H1 (cell line): ENCODE measurements at regions not wholly inside any gene's neighbourhood (a gene's known extent, or its start where the extent isn't known, plus 50 kb on each side); places are given as distances from the start of the nearest gene placed in this dataset.

Experiments
- CTCF ChIA-PET: fragments of 300-600 bp; sonication (Branson Sonifier 250); formaldehyde crosslinking; loops from one replicate; lab custom pipeline; 2021; ENCODE audit not compliant: partially characterized antibody; lab: Charles Lee
- POLR2A ChIA-PET: fragments of 300-600 bp; sonication (Branson Sonifier 250); formaldehyde crosslinking; loops from one replicate; lab custom pipeline; 2021; ENCODE audit warnings: inconsistent platforms; ENCODE audit not compliant: partially characterized antibody; lab: Charles Lee
- DNase-seq, 2 experiments: peaks; one replicate each; pipeline versions ENCODE4 v3.0.0 to v3.0.0-alpha.2; 2010 to 2022; ENCODE audit warnings: low spot score in 2 of 2, low read depth in 1 of 2, mixed read lengths in 1 of 2
- FAIRE-seq: peaks from 2 replicates; lab custom pipeline; 2011; peaks lifted over from hg19 to GRCh38; lab: Jason Lieb, UNC
- H2AFZ ChIP-seq: 2 replicates; pipeline ENCODE4 v1.8.1; 2012; ENCODE audit warnings: low read length, inconsistent platforms
- H2AK5ac ChIP-seq: 2 replicates; pipeline ENCODE4 v1.6.1; 2013; ENCODE audit warnings: low read depth, low read length
- H2BK120ac ChIP-seq: replicated peaks from 2 replicates; pipeline ENCODE3; 2013; ENCODE audit warnings: low read depth, low read length, inconsistent platforms
- H2BK12ac ChIP-seq: 2 replicates; pipeline ENCODE4 v1.6.1; 2013; ENCODE audit warnings: low read depth, low read length
- H2BK15ac ChIP-seq: 2 replicates; pipeline ENCODE4 v1.6.1; 2013; ENCODE audit warnings: low read length
- H2BK20ac ChIP-seq: 2 replicates; pipeline ENCODE4 v1.6.1; 2013; ENCODE audit warnings: low read length
- H2BK5ac ChIP-seq: 2 replicates; pipeline ENCODE4 v1.6.1; 2013; ENCODE audit warnings: low read depth, low read length
- H3K14ac ChIP-seq: 2 replicates; pipeline ENCODE4 v1.6.1; 2013; ENCODE audit warnings: inconsistent platforms; ENCODE audit not compliant: insufficient read length
- H3K18ac ChIP-seq: 2 replicates; pipeline ENCODE4 v1.6.1; 2013; ENCODE audit warnings: low read length; ENCODE audit errors: extremely low read depth
- H3K23ac ChIP-seq: 2 replicates; pipeline ENCODE4 v1.6.1; 2013; ENCODE audit warnings: inconsistent platforms; ENCODE audit not compliant: insufficient read length
- H3K23me2 ChIP-seq: 2 replicates; pipeline ENCODE4 v1.6.1; 2013; ENCODE audit warnings: low read depth, low read length
- H3K27ac ChIP-seq: 2 replicates; pipeline ENCODE4 v1.6.1; 2011; ENCODE audit warnings: low read depth, low read length, inconsistent platforms
- H3K27me3 ChIP-seq, 4 experiments: replicated peaks in 1 of 4; 1 replicate in 1 of 4; 2 replicates in 3 of 4; pipeline versions ENCODE4 v1.6.1 to v1.8.1; 2011 to 2013; ENCODE audit warnings: low read length in 3 of 4, mild to moderate bottlenecking in 3 of 4, inconsistent platforms in 2 of 4, mixed read lengths in 2 of 4, moderate library complexity in 1 of 4; ENCODE audit not compliant: control insufficient read depth in 3 of 4, insufficient read depth in 3 of 4; ENCODE audit errors: extremely low read depth in 1 of 4
- H3K36me3 ChIP-seq, 4 experiments: 2 replicates each; pipeline versions ENCODE4 v1.6.1 to v1.8.1; 2011 to 2013; ENCODE audit warnings: mild to moderate bottlenecking in 4 of 4, low read length in 3 of 4, moderate library complexity in 2 of 4, control low read depth in 1 of 4, inconsistent platforms in 1 of 4; ENCODE audit not compliant: insufficient read depth in 4 of 4, control insufficient read depth in 2 of 4
- H3K4ac ChIP-seq: replicated peaks from 2 replicates; pipeline ENCODE3; 2013; ENCODE audit warnings: low read length, low read depth, mixed read lengths, inconsistent platforms; ENCODE audit not compliant: insufficient read length
- H3K4me1 ChIP-seq, 4 experiments: replicated peaks in 1 of 4; 1 replicate in 1 of 4; 2 replicates in 3 of 4; pipeline versions ENCODE4 v1.6.1 to v1.8.1; 2011 to 2013; ENCODE audit warnings: low read length in 3 of 4, inconsistent platforms in 2 of 4, mixed read lengths in 1 of 4; ENCODE audit not compliant: insufficient read depth in 4 of 4, control insufficient read depth in 3 of 4
- H3K4me2 ChIP-seq, 2 experiments: 2 replicates each; pipeline versions ENCODE4 v1.6.1 to v1.8.1; 2011 to 2013; ENCODE audit warnings: low read depth in 2 of 2, low read length in 2 of 2, control low read depth in 1 of 2, inconsistent platforms in 1 of 2, mild to moderate bottlenecking in 1 of 2; ENCODE audit not compliant: insufficient read depth in 1 of 2
- H3K4me3 ChIP-seq, 4 experiments: fragments of 200-600, 300-600 bp in 1 of 4; sonication (generic), shearing (Covaris generic), sonication (Bioruptor Twin) in 1 of 4; 2 replicates each; pipeline versions ENCODE4 v1.5.1 to v1.8.1; 2011 to 2016; ENCODE audit warnings: low read length in 4 of 4, low read depth in 3 of 4, control low read depth in 2 of 4, inconsistent platforms in 2 of 4, mild to moderate bottlenecking in 2 of 4, mixed read lengths in 1 of 4, moderate library complexity in 1 of 4; ENCODE audit not compliant: insufficient read depth in 2 of 4; ENCODE audit errors: extremely low read depth in 1 of 4
- H3K56ac ChIP-seq: replicated peaks from 2 replicates; pipeline ENCODE3; 2013; ENCODE audit warnings: low read depth, mild to moderate bottlenecking, mixed read lengths, low read length, inconsistent platforms; ENCODE audit not compliant: insufficient read length
- H3K79me1 ChIP-seq: 2 replicates; pipeline ENCODE4 v1.6.1; 2013; ENCODE audit warnings: low read depth, low read length, control low read depth
- H3K79me2 ChIP-seq, 2 experiments: 2 replicates each; pipeline versions ENCODE4 v1.6.1 to v1.8.1; 2012 to 2013; ENCODE audit warnings: low read length in 2 of 2, mild to moderate bottlenecking in 2 of 2, inconsistent platforms in 1 of 2; ENCODE audit not compliant: insufficient read depth in 2 of 2, control insufficient read depth in 1 of 2
- H3K9ac ChIP-seq, 4 experiments: replicated peaks in 1 of 4; 1 replicate in 1 of 4; 2 replicates in 3 of 4; pipeline versions ENCODE4 v1.6.1 to v1.8.1; 2011 to 2013; ENCODE audit warnings: low read depth in 3 of 4, low read length in 3 of 4, control low read depth in 2 of 4, mild to moderate bottlenecking in 2 of 4, moderate library complexity in 2 of 4, inconsistent platforms in 1 of 4; ENCODE audit errors: extremely low read depth in 1 of 4
- H3K9me3 ChIP-seq, 2 experiments: 2 replicates each; pipeline versions ENCODE4 v1.6.1 to v1.8.1; 2012 to 2013; ENCODE audit warnings: mild to moderate bottlenecking in 2 of 2, moderate library complexity in 2 of 2, control low read depth in 1 of 2, inconsistent platforms in 1 of 2, low read depth in 1 of 2, low read length in 1 of 2, mixed read lengths in 1 of 2; ENCODE audit not compliant: insufficient read depth in 2 of 2
- H4K20me1 ChIP-seq, 2 experiments: replicated peaks in 1 of 2; 2 replicates each; pipeline versions ENCODE3 to v1.8.1; 2011 to 2013; ENCODE audit warnings: inconsistent platforms in 2 of 2, low read length in 2 of 2, mild to moderate bottlenecking in 1 of 2; ENCODE audit not compliant: insufficient read depth in 2 of 2, control insufficient read depth in 1 of 2
- H4K5ac ChIP-seq: 2 replicates; pipeline ENCODE4 v1.6.1; 2013; ENCODE audit warnings: low read length, low read depth, mixed read lengths, inconsistent platforms; ENCODE audit not compliant: insufficient read length
- H4K8ac ChIP-seq: 2 replicates; pipeline ENCODE4 v1.8.0; 2013; ENCODE audit warnings: mild to moderate bottlenecking, moderate library complexity, low read length, inconsistent platforms; ENCODE audit not compliant: insufficient read depth; ENCODE audit errors: extremely low read depth
- H4K91ac ChIP-seq: replicated peaks from 2 replicates; pipeline ENCODE3; 2013; ENCODE audit warnings: low read length, mixed read lengths, inconsistent platforms; ENCODE audit not compliant: insufficient read length
- BACH1 ChIP-seq: IDR thresholded peaks from 2 replicates; pipeline ENCODE4 v1.6.1; 2012; ENCODE audit warnings: low read length, improper control_type of control experiment
- BCL11A ChIP-seq, 2 experiments: IDR thresholded peaks; one replicate each; pipeline ENCODE4 v1.6.1; 2011; ENCODE audit warnings: low read depth in 2 of 2, low read length in 2 of 2, mild to moderate bottlenecking in 2 of 2
- CHD1 ChIP-seq: IDR thresholded peaks from 2 replicates; pipeline ENCODE4 v1.6.1; 2012; ENCODE audit warnings: low read depth, low read length, improper control_type of control experiment
- EZH2 ChIP-seq: fragments of 200-600 bp; sonication (generic); IDR thresholded peaks from 2 replicates; pipeline ENCODE4 v1.7.1; 2012; ENCODE audit warnings: low read depth, mild to moderate bottlenecking, moderate library complexity, low read length, inconsistent platforms; ENCODE audit not compliant: severe bottlenecking
- KDM5A ChIP-seq: fragments of 200-600 bp; IDR thresholded peaks from 2 replicates; pipeline ENCODE4 v1.7.1; 2012; ENCODE audit warnings: mild to moderate bottlenecking, low read length, inconsistent platforms, mixed read lengths
- RBBP5 ChIP-seq: IDR thresholded peaks from 2 replicates; pipeline ENCODE4 v1.7.1; 2012; ENCODE audit warnings: low read depth, mild to moderate bottlenecking, inconsistent platforms, low read length, moderate library complexity, borderline replicate concordance
- RXRA ChIP-seq: IDR thresholded peaks from 2 replicates; pipeline ENCODE4 v1.6.1; 2011; ENCODE audit warnings: low read depth, mild to moderate bottlenecking, low read length, moderate library complexity; ENCODE audit not compliant: insufficient read depth
- SP2 ChIP-seq: IDR thresholded peaks from 2 replicates; pipeline ENCODE4 v1.6.1; 2012; ENCODE audit warnings: mild to moderate bottlenecking, low read length, inconsistent platforms
- TBP ChIP-seq: IDR thresholded peaks from 2 replicates; pipeline ENCODE4 v1.6.1; 2011; ENCODE audit warnings: low read depth, low read length, improper control_type of control experiment
- ZNF274 ChIP-seq: IDR thresholded peaks from 2 replicates; pipeline ENCODE4 v1.7.0; 2012; ENCODE audit warnings: low read length, borderline replicate concordance; ENCODE audit errors: extremely low read depth
- WGBS, 2 experiments: shearing (Covaris generic) in 1 of 2; methylation state at CpG; one replicate each; pipeline versions ENCODE4 v1.1.6 to v1.1.7; 2013 to 2015; ENCODE audit warnings: low lambda C conversion rate in 2 of 2, mixed read lengths in 2 of 2, inconsistent platforms in 1 of 2, low coverage in 1 of 2, missing lambda C conversion rate in 1 of 2; ENCODE audit not compliant: insufficient replicate concordance in 2 of 2, insufficient coverage in 1 of 2, insufficient read length in 1 of 2; ENCODE audit errors: extremely low coverage in 1 of 2, missing lambda C conversion rate in 1 of 2; 5-methylcytosine and 5-hydroxymethylcytosine counted together
- TF ChIP-seq, protein P1 (sequence below): IDR thresholded peaks from 2 replicates; pipeline ENCODE4 v1.6.1; 2011; ENCODE audit warnings: low read length, improper control_type of control experiment

DNA sequence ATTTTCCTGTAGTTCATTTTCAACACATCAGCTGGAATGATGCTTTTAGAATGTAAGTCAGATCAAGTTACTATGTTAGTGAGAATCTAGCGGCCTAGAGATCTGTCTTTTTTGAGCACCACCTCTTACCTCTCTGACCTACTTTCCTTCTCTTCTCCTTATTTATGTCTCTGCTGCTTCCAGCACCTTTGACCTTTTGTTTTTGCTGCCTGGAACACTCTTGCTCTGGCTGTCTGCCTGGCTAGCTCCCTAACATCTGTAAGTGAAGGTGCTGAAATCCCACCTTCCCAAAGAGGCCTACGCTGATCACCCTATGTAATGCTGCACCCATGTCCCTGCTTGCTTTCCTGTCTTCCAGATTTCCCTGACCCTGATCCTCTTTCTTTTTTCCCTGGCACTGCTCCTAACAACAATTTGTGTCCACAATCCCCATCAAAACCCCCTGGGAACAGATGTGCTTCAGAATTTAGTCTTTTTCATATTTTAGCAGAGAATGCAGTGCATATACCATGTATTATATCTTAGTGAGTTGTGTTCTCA, 87.8 kb downstream of the RFPL4B start:
- H3K9me3 ChIP-seq, result no peaks in the 10 kb centered on the region
- H2BK12ac ChIP-seq, result no peak overlapping the region
- no peak overlapping the region for H2AFZ ChIP-seq
- no peak overlapping the region for H2BK5ac ChIP-seq
- H4K8ac ChIP-seq, result no peak overlapping the region
- H3K79me2 ChIP-seq, result no peaks in the 10 kb centered on the region
- 89% methylated on average over 2 of the region's 2 CpGs; no CpG with 5 or more reads in 1 of the 2 experiments for WGBS, 2 experiments
- no peak overlapping the region for H4K91ac ChIP-seq
- H3K56ac ChIP-seq, result no peak overlapping the region
- H3K36me3 ChIP-seq, result no peaks in the 10 kb centered on the region
- H3K27me3 ChIP-seq, result no peaks in the 10 kb centered on the region
- no peak overlapping the region for H3K4me3 ChIP-seq
- no peaks in the 10 kb centered on the region for H3K79me1 ChIP-seq
- H3K23me2 ChIP-seq, result no peaks in the 10 kb centered on the region
- H3K4me1 ChIP-seq, result no peaks in the 10 kb centered on the region
- no peak overlapping the region for H4K5ac ChIP-seq
- H3K4ac ChIP-seq, result no peak overlapping the region
- POLR2A ChIA-PET, result no interaction called here
- CTCF ChIA-PET, result no interaction called here
- no peak for DNase-seq
- TF ChIP-seq EZH2, result no peak
- no peak for TF ChIP-seq CHD1
- TF ChIP-seq RBBP5, result no peak
- TF ChIP-seq, protein P1, sequence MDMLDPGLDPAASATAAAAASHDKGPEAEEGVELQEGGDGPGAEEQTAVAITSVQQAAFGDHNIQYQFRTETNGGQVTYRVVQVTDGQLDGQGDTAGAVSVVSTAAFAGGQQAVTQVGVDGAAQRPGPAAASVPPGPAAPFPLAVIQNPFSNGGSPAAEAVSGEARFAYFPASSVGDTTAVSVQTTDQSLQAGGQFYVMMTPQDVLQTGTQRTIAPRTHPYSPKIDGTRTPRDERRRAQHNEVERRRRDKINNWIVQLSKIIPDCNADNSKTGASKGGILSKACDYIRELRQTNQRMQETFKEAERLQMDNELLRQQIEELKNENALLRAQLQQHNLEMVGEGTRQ, result no peak
- no peak for TF ChIP-seq RXRA
- TF ChIP-seq SP2, result no peak
- TF ChIP-seq KDM5A, result no peak
- TF ChIP-seq BCL11A (IDR thresholded peaks at IDR 0.05; ENCODE audit: low read depth in 2 of 2, low read length in 2 of 2), result no peak
- TF ChIP-seq ZNF274, result no peak
- TF ChIP-seq TBP, result no peak
- TF ChIP-seq BACH1, result no peak
- TF ChIP-seq, all 59 proteins: peak for 0
- FAIRE-seq, result no peak
- no peaks in the 10 kb centered on the region for H4K20me1 ChIP-seq
- H3K14ac ChIP-seq, result no peak overlapping the region
- H2BK120ac ChIP-seq, result no peak overlapping the region
- H3K23ac ChIP-seq, result no peak overlapping the region
- H3K27ac ChIP-seq, result no peak overlapping the region
- no peak overlapping the region for H2AK5ac ChIP-seq
- H2BK20ac ChIP-seq, result no peak overlapping the region
- no peak overlapping the region for H3K4me2 ChIP-seq
- H3K18ac ChIP-seq, result no peak overlapping the region
- H2BK15ac ChIP-seq, result no peak overlapping the region
- no peak overlapping the region for H3K9ac ChIP-seq
